Smooth muscle cell (in vitro differentiated cells): ENCODE measurements at regions not wholly inside any gene's neighbourhood (a gene's known extent, or its start where the extent isn't known, plus 50 kb on each side); places are given as distances from the start of the nearest gene placed in this dataset.

Experiments
- DNase-seq: peaks from one replicate; lab custom pipeline; 2025; ENCODE audit not compliant: unreplicated experiment; lab: John Stamatoyannopoulos, UW
- H2AFZ ChIP-seq: fragments of 200-600 bp; sonication (generic); 2 replicates; pipeline ENCODE4 v1.6.0; 2016; ENCODE audit warnings: antibody characterized with exemption, low read depth, mild to moderate bottlenecking
- H3F3A ChIP-seq: fragments of 200-600 bp; sonication (generic); 2 replicates; pipeline ENCODE4 v1.6.0; 2017; ENCODE audit warnings: antibody characterized with exemption, low read depth
- H3K27ac ChIP-seq: fragments of 200-600 bp; sonication (generic); 2 replicates; pipeline ENCODE4 v1.5.1; 2016; ENCODE audit warnings: low read depth, mild to moderate bottlenecking
- H3K27me3 ChIP-seq: fragments of 200-600 bp; sonication (generic); 2 replicates; pipeline ENCODE4 v1.6.1; 2016; ENCODE audit warnings: low read depth, mild to moderate bottlenecking
- H3K36me3 ChIP-seq: fragments of 200-600 bp; sonication (generic); 2 replicates; pipeline ENCODE4 v1.5.1; 2016; ENCODE audit warnings: low read depth
- H3K4me1 ChIP-seq: fragments of 200-600 bp; sonication (generic); 2 replicates; pipeline ENCODE4 v1.5.1; 2016; ENCODE audit warnings: low read depth
- H3K4me2 ChIP-seq: fragments of 200-600 bp; sonication (generic); 2 replicates; pipeline ENCODE4 v1.6.0; 2016; ENCODE audit warnings: mild to moderate bottlenecking
- H3K4me3 ChIP-seq: fragments of 200-600 bp; sonication (generic); 2 replicates; pipeline ENCODE4 v1.5.1; 2016; ENCODE audit warnings: mild to moderate bottlenecking
- H3K79me2 ChIP-seq: fragments of 200-600 bp; sonication (generic); 2 replicates; pipeline ENCODE4 v1.6.0; 2016; ENCODE audit warnings: low read depth, mild to moderate bottlenecking
- H3K9ac ChIP-seq: fragments of 200-600 bp; sonication (generic); 2 replicates; pipeline ENCODE4 v1.6.0; 2016; ENCODE audit warnings: low read depth
- H3K9me3 ChIP-seq: fragments of 200-600 bp; sonication (generic); replicated peaks from 2 replicates; pipeline ENCODE4 v1.5.1; 2016; ENCODE audit warnings: low read depth
- H4K20me1 ChIP-seq: fragments of 200-600 bp; sonication (generic); 2 replicates; pipeline ENCODE4 v1.6.0; 2016; ENCODE audit warnings: low read depth
- WGBS: methylation state at CpG from one replicate; pipeline ENCODE4 v1.1.7; 2016; ENCODE audit warnings: low lambda C conversion rate; 5-methylcytosine and 5-hydroxymethylcytosine counted together
- TF ChIP-seq, protein P1 (sequence below): fragments of 200-600 bp; sonication (generic); IDR thresholded peaks from 2 replicates; pipeline ENCODE4 v1.5.1; 2017; ENCODE audit warnings: borderline replicate concordance, mild to moderate bottlenecking, antibody characterized with exemption; ENCODE audit not compliant: insufficient read depth, poor library complexity, severe bottlenecking

DNA sequence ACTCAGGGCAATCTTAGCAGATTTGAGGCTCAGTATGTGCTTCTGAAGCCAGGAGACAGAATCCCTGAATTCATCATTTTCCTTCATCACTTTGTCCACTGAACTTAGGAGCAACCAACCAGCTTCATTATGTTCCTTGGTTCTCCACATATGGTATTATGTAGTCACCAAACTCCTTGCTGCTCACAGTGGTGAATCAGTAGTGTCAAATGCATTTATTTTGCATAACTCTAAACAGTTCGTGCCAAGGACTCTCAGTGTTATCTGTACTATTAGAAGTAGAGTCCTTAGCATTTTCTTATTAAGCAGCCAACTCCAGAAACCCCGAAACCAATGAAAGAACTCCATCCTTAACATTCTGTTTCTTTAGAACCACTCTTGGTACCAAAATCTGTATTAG is 466.9 kb upstream of the RGS6 start:
- H3K27me3 ChIP-seq = no peaks in the 10 kb centered on the region
- H3K36me3 ChIP-seq = peaks cover under 1% of the 10 kb centered on the region
- H3K27ac ChIP-seq = no peak overlapping the region
- H3K9ac ChIP-seq = no peak overlapping the region
- peaks cover 65% of the 10 kb centered on the region for H3K79me2 ChIP-seq
- 84% methylated on average over 2 of the region's 2 CpGs for WGBS
- TF ChIP-seq, protein P1, sequence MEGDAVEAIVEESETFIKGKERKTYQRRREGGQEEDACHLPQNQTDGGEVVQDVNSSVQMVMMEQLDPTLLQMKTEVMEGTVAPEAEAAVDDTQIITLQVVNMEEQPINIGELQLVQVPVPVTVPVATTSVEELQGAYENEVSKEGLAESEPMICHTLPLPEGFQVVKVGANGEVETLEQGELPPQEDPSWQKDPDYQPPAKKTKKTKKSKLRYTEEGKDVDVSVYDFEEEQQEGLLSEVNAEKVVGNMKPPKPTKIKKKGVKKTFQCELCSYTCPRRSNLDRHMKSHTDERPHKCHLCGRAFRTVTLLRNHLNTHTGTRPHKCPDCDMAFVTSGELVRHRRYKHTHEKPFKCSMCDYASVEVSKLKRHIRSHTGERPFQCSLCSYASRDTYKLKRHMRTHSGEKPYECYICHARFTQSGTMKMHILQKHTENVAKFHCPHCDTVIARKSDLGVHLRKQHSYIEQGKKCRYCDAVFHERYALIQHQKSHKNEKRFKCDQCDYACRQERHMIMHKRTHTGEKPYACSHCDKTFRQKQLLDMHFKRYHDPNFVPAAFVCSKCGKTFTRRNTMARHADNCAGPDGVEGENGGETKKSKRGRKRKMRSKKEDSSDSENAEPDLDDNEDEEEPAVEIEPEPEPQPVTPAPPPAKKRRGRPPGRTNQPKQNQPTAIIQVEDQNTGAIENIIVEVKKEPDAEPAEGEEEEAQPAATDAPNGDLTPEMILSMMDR = no peak
- no peak for DNase-seq
- H4K20me1 ChIP-seq = peaks cover 38% of the 10 kb centered on the region
- H3K4me1 ChIP-seq = no peaks in the 10 kb centered on the region
- H3F3A ChIP-seq = no peaks in the 10 kb centered on the region
- H3K4me2 ChIP-seq = no peak overlapping the region
- no peak overlapping the region for H3K4me3 ChIP-seq
- H2AFZ ChIP-seq = no peak overlapping the region
- H3K9me3 ChIP-seq = no peaks in the 10 kb centered on the region

- TF ChIP-seq, protein P1 = no peak
- Histone ChIP-seq H3K4me2 (no peak overlapping the region), H3K27me3 (no peaks in the 10 kb centered on the region), H4K20me1 (peaks cover 42% of the 10 kb centered on the region), H3K9me3 (no peaks in the 10 kb centered on the region), H2AFZ (no peak overlapping the region), H3K4me1 (no peaks in the 10 kb centered on the region), H3K9ac (no peak overlapping the region), H3K27ac (no peak overlapping the region), H3K79me2 (peaks cover 62% of the 10 kb centered on the region), H3K36me3 (no peaks in the 10 kb centered on the region), H3F3A (no peaks in the 10 kb centered on the region), H3K4me3 (no peak overlapping the region)
- WGBS = 84% methylated on average over 3 of the region's 3 CpGs
- no peak for DNase-seq
Measured at GRCh38 chr14:71466251-71466650, 466.0 kb upstream of the RGS6 start.

GRCh38 chr14:71466946-71467345 is 465.3 kb upstream of the RGS6 start:
- H3K27ac ChIP-seq = peak overlapping the region; percentile 34

GRCh38 chr14:71467361-71467811 is 464.8 kb upstream of the RGS6 start:
- no peak overlapping the region for H3K9ac ChIP-seq
- WGBS = 64% methylated on average over 3 of the region's 3 CpGs

More at GRCh38 chr14:71466946-71467345, 465.3 kb upstream of the RGS6 start:
- TF ChIP-seq, protein P1 = no peak
- Histone ChIP-seq H3K79me2 (peaks cover 57% of the 10 kb centered on the region), H3F3A (no peaks in the 10 kb centered on the region), H3K36me3 (no peaks in the 10 kb centered on the region), H3K9ac (no peak overlapping the region), H3K4me1 (no peaks in the 10 kb centered on the region), H3K27me3 (no peaks in the 10 kb centered on the region), H2AFZ (no peak overlapping the region), H3K4me3 (no peak overlapping the region), H3K9me3 (no peaks in the 10 kb centered on the region), H4K20me1 (peaks cover 49% of the 10 kb centered on the region), H3K4me2 (no peak overlapping the region)
- 82% methylated on average over 4 of the region's 4 CpGs for WGBS
- no peak for DNase-seq

More at GRCh38 chr14:71467361-71467811, 464.8 kb upstream of the RGS6 start:
- peaks cover 54% of the 10 kb centered on the region for H4K20me1 ChIP-seq
- no peaks in the 10 kb centered on the region for H3K9me3 ChIP-seq
- H3K36me3 ChIP-seq = no peaks in the 10 kb centered on the region
- H3K79me2 ChIP-seq = peaks cover 57% of the 10 kb centered on the region
- H3K4me2 ChIP-seq = no peak overlapping the region
- H3F3A ChIP-seq = no peaks in the 10 kb centered on the region
- H3K4me3 ChIP-seq = no peak overlapping the region
- no peaks in the 10 kb centered on the region for H3K27me3 ChIP-seq
- H3K4me1 ChIP-seq = no peaks in the 10 kb centered on the region
- peak overlapping the region; percentile 34 for H3K27ac ChIP-seq
- TF ChIP-seq, protein P1 = no peak
- no peak for DNase-seq
- H2AFZ ChIP-seq = no peak overlapping the region
